H1 (cell line): ENCODE measurements at regions not wholly inside any gene's neighbourhood (a gene's known extent, or its start where the extent isn't known, plus 50 kb on each side); places are given as distances from the start of the nearest gene placed in this dataset.
"Not testable (repeated sequence)": the region's sequence is repeated elsewhere in the genome, so short reads cannot be mapped to it uniquely, and the experiment has no call there.

Experiments
- CTCF ChIA-PET: fragments of 300-600 bp; sonication (Branson Sonifier 250); formaldehyde crosslinking; loops from one replicate; lab custom pipeline; 2021; ENCODE audit not compliant: partially characterized antibody; lab: Charles Lee
- POLR2A ChIA-PET: fragments of 300-600 bp; sonication (Branson Sonifier 250); formaldehyde crosslinking; loops from one replicate; lab custom pipeline; 2021; ENCODE audit warnings: inconsistent platforms; ENCODE audit not compliant: partially characterized antibody; lab: Charles Lee
- DNase-seq, 2 experiments: peaks; one replicate each; pipeline versions ENCODE4 v3.0.0 to v3.0.0-alpha.2; 2010 to 2022; ENCODE audit warnings: low spot score in 2 of 2, low read depth in 1 of 2, mixed read lengths in 1 of 2
- FAIRE-seq: peaks from 2 replicates; lab custom pipeline; 2011; peaks lifted over from hg19 to GRCh38; lab: Jason Lieb, UNC
- H2AFZ ChIP-seq: 2 replicates; pipeline ENCODE4 v1.8.1; 2012; ENCODE audit warnings: low read length, inconsistent platforms
- H2AK5ac ChIP-seq: 2 replicates; pipeline ENCODE4 v1.6.1; 2013; ENCODE audit warnings: low read depth, low read length
- H2BK120ac ChIP-seq: replicated peaks from 2 replicates; pipeline ENCODE3; 2013; ENCODE audit warnings: low read depth, low read length, inconsistent platforms
- H2BK12ac ChIP-seq: 2 replicates; pipeline ENCODE4 v1.6.1; 2013; ENCODE audit warnings: low read depth, low read length
- H2BK15ac ChIP-seq: 2 replicates; pipeline ENCODE4 v1.6.1; 2013; ENCODE audit warnings: low read length
- H2BK20ac ChIP-seq: 2 replicates; pipeline ENCODE4 v1.6.1; 2013; ENCODE audit warnings: low read length
- H2BK5ac ChIP-seq: 2 replicates; pipeline ENCODE4 v1.6.1; 2013; ENCODE audit warnings: low read depth, low read length
- H3K14ac ChIP-seq: 2 replicates; pipeline ENCODE4 v1.6.1; 2013; ENCODE audit warnings: inconsistent platforms; ENCODE audit not compliant: insufficient read length
- H3K18ac ChIP-seq: 2 replicates; pipeline ENCODE4 v1.6.1; 2013; ENCODE audit warnings: low read length; ENCODE audit errors: extremely low read depth
- H3K23ac ChIP-seq: 2 replicates; pipeline ENCODE4 v1.6.1; 2013; ENCODE audit warnings: inconsistent platforms; ENCODE audit not compliant: insufficient read length
- H3K23me2 ChIP-seq: 2 replicates; pipeline ENCODE4 v1.6.1; 2013; ENCODE audit warnings: low read depth, low read length
- H3K27ac ChIP-seq: 2 replicates; pipeline ENCODE4 v1.6.1; 2011; ENCODE audit warnings: low read depth, low read length, inconsistent platforms
- H3K27me3 ChIP-seq, 4 experiments: replicated peaks in 1 of 4; 1 replicate in 1 of 4; 2 replicates in 3 of 4; pipeline versions ENCODE4 v1.6.1 to v1.8.1; 2011 to 2013; ENCODE audit warnings: low read length in 3 of 4, mild to moderate bottlenecking in 3 of 4, inconsistent platforms in 2 of 4, mixed read lengths in 2 of 4, moderate library complexity in 1 of 4; ENCODE audit not compliant: control insufficient read depth in 3 of 4, insufficient read depth in 3 of 4; ENCODE audit errors: extremely low read depth in 1 of 4
- H3K36me3 ChIP-seq, 4 experiments: 2 replicates each; pipeline versions ENCODE4 v1.6.1 to v1.8.1; 2011 to 2013; ENCODE audit warnings: mild to moderate bottlenecking in 4 of 4, low read length in 3 of 4, moderate library complexity in 2 of 4, control low read depth in 1 of 4, inconsistent platforms in 1 of 4; ENCODE audit not compliant: insufficient read depth in 4 of 4, control insufficient read depth in 2 of 4
- H3K4ac ChIP-seq: replicated peaks from 2 replicates; pipeline ENCODE3; 2013; ENCODE audit warnings: low read length, low read depth, mixed read lengths, inconsistent platforms; ENCODE audit not compliant: insufficient read length
- H3K4me1 ChIP-seq, 4 experiments: replicated peaks in 1 of 4; 1 replicate in 1 of 4; 2 replicates in 3 of 4; pipeline versions ENCODE4 v1.6.1 to v1.8.1; 2011 to 2013; ENCODE audit warnings: low read length in 3 of 4, inconsistent platforms in 2 of 4, mixed read lengths in 1 of 4; ENCODE audit not compliant: insufficient read depth in 4 of 4, control insufficient read depth in 3 of 4
- H3K4me2 ChIP-seq, 2 experiments: 2 replicates each; pipeline versions ENCODE4 v1.6.1 to v1.8.1; 2011 to 2013; ENCODE audit warnings: low read depth in 2 of 2, low read length in 2 of 2, control low read depth in 1 of 2, inconsistent platforms in 1 of 2, mild to moderate bottlenecking in 1 of 2; ENCODE audit not compliant: insufficient read depth in 1 of 2
- H3K4me3 ChIP-seq, 4 experiments: fragments of 200-600, 300-600 bp in 1 of 4; sonication (generic), shearing (Covaris generic), sonication (Bioruptor Twin) in 1 of 4; 2 replicates each; pipeline versions ENCODE4 v1.5.1 to v1.8.1; 2011 to 2016; ENCODE audit warnings: low read length in 4 of 4, low read depth in 3 of 4, control low read depth in 2 of 4, inconsistent platforms in 2 of 4, mild to moderate bottlenecking in 2 of 4, mixed read lengths in 1 of 4, moderate library complexity in 1 of 4; ENCODE audit not compliant: insufficient read depth in 2 of 4; ENCODE audit errors: extremely low read depth in 1 of 4
- H3K56ac ChIP-seq: replicated peaks from 2 replicates; pipeline ENCODE3; 2013; ENCODE audit warnings: low read depth, mild to moderate bottlenecking, mixed read lengths, low read length, inconsistent platforms; ENCODE audit not compliant: insufficient read length
- H3K79me1 ChIP-seq: 2 replicates; pipeline ENCODE4 v1.6.1; 2013; ENCODE audit warnings: low read depth, low read length, control low read depth
- H3K79me2 ChIP-seq, 2 experiments: 2 replicates each; pipeline versions ENCODE4 v1.6.1 to v1.8.1; 2012 to 2013; ENCODE audit warnings: low read length in 2 of 2, mild to moderate bottlenecking in 2 of 2, inconsistent platforms in 1 of 2; ENCODE audit not compliant: insufficient read depth in 2 of 2, control insufficient read depth in 1 of 2
- H3K9ac ChIP-seq, 4 experiments: replicated peaks in 1 of 4; 1 replicate in 1 of 4; 2 replicates in 3 of 4; pipeline versions ENCODE4 v1.6.1 to v1.8.1; 2011 to 2013; ENCODE audit warnings: low read depth in 3 of 4, low read length in 3 of 4, control low read depth in 2 of 4, mild to moderate bottlenecking in 2 of 4, moderate library complexity in 2 of 4, inconsistent platforms in 1 of 4; ENCODE audit errors: extremely low read depth in 1 of 4
- H3K9me3 ChIP-seq, 2 experiments: 2 replicates each; pipeline versions ENCODE4 v1.6.1 to v1.8.1; 2012 to 2013; ENCODE audit warnings: mild to moderate bottlenecking in 2 of 2, moderate library complexity in 2 of 2, control low read depth in 1 of 2, inconsistent platforms in 1 of 2, low read depth in 1 of 2, low read length in 1 of 2, mixed read lengths in 1 of 2; ENCODE audit not compliant: insufficient read depth in 2 of 2
- H4K20me1 ChIP-seq, 2 experiments: replicated peaks in 1 of 2; 2 replicates each; pipeline versions ENCODE3 to v1.8.1; 2011 to 2013; ENCODE audit warnings: inconsistent platforms in 2 of 2, low read length in 2 of 2, mild to moderate bottlenecking in 1 of 2; ENCODE audit not compliant: insufficient read depth in 2 of 2, control insufficient read depth in 1 of 2
- H4K5ac ChIP-seq: 2 replicates; pipeline ENCODE4 v1.6.1; 2013; ENCODE audit warnings: low read length, low read depth, mixed read lengths, inconsistent platforms; ENCODE audit not compliant: insufficient read length
- H4K8ac ChIP-seq: 2 replicates; pipeline ENCODE4 v1.8.0; 2013; ENCODE audit warnings: mild to moderate bottlenecking, moderate library complexity, low read length, inconsistent platforms; ENCODE audit not compliant: insufficient read depth; ENCODE audit errors: extremely low read depth
- H4K91ac ChIP-seq: replicated peaks from 2 replicates; pipeline ENCODE3; 2013; ENCODE audit warnings: low read length, mixed read lengths, inconsistent platforms; ENCODE audit not compliant: insufficient read length
- WGBS, 2 experiments: shearing (Covaris generic) in 1 of 2; methylation state at CpG; one replicate each; pipeline versions ENCODE4 v1.1.6 to v1.1.7; 2013 to 2015; ENCODE audit warnings: low lambda C conversion rate in 2 of 2, mixed read lengths in 2 of 2, inconsistent platforms in 1 of 2, low coverage in 1 of 2, missing lambda C conversion rate in 1 of 2; ENCODE audit not compliant: insufficient replicate concordance in 2 of 2, insufficient coverage in 1 of 2, insufficient read length in 1 of 2; ENCODE audit errors: extremely low coverage in 1 of 2, missing lambda C conversion rate in 1 of 2; 5-methylcytosine and 5-hydroxymethylcytosine counted together

DNA sequence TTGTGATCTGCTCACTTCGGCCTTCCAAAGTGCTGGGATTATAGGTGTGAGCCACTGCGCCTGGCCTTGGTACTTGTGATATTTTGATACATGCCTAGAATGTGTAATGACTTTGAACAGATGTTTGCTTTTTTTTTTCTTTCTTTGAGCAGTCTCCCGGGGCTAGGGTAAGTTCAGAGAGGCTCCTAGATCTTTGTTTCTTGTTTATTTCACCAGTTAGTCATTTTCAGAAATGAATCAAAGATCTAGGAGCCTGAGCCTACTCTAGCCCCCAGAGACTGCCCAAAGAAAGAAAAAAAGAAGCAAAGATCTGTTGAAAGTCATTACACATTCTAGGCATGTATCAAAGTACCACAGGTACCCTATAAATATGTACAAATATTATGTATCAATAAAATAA is 66.3 kb downstream of the NPIPB11 start:
- not testable (repeated sequence) for FAIRE-seq, H2BK12ac ChIP-seq

GRCh38 chr16:29338821-29339700 is 67.5 kb downstream of the NPIPB11 start:
- H3K4ac ChIP-seq, DNase-seq, H2BK120ac ChIP-seq, H3K9ac ChIP-seq, H3K79me1 ChIP-seq, H2BK15ac ChIP-seq, H2AK5ac ChIP-seq, POLR2A ChIA-PET, FAIRE-seq, H4K91ac ChIP-seq, H2BK20ac ChIP-seq, H3K36me3 ChIP-seq, H3K27me3 ChIP-seq, H3K79me2 ChIP-seq, H3K18ac ChIP-seq, H4K20me1 ChIP-seq, H4K8ac ChIP-seq, H3K4me2 ChIP-seq, H3K23ac ChIP-seq, H3K4me3 ChIP-seq, H4K5ac ChIP-seq, H3K27ac ChIP-seq, CTCF ChIA-PET, H3K4me1 ChIP-seq, H2AFZ ChIP-seq, H3K14ac ChIP-seq, H3K56ac ChIP-seq, H3K23me2 ChIP-seq, H2BK5ac ChIP-seq, H2BK12ac ChIP-seq, H3K9me3 ChIP-seq: not testable (repeated sequence)
- WGBS, 2 experiments = 85% methylated on average over 18 of the region's 18 CpGs; no CpG with 5 or more reads in 1 of the 2 experiments

More for the DNA sequence above, 66.3 kb downstream of the NPIPB11 start:
- POLR2A ChIA-PET, H3K36me3 ChIP-seq, H2AK5ac ChIP-seq, H3K27me3 ChIP-seq, H3K9ac ChIP-seq, H4K5ac ChIP-seq, H3K4me1 ChIP-seq, H4K8ac ChIP-seq, H3K14ac ChIP-seq, H3K4me2 ChIP-seq, H2AFZ ChIP-seq, H2BK15ac ChIP-seq, H2BK5ac ChIP-seq, H2BK20ac ChIP-seq, H4K91ac ChIP-seq, H3K56ac ChIP-seq, H4K20me1 ChIP-seq, H3K4ac ChIP-seq, H3K27ac ChIP-seq, H3K9me3 ChIP-seq, H3K23me2 ChIP-seq, H3K4me3 ChIP-seq, H2BK120ac ChIP-seq, CTCF ChIA-PET, H3K23ac ChIP-seq, H3K79me2 ChIP-seq, H3K79me1 ChIP-seq, H3K18ac ChIP-seq, DNase-seq: not testable (repeated sequence)
- WGBS, 2 experiments = 47% methylated on average over 2 of the region's 3 CpGs; no CpG with 5 or more reads in 1 of the 2 experiments
